ENCODE measurements at regions not wholly inside any gene's neighbourhood (a gene's known extent, or its start where the extent isn't known, plus 50 kb on each side); places are given as distances from the start of the nearest gene placed in this dataset.
"Not testable (repeated sequence)": the region's sequence is repeated elsewhere in the genome, so short reads cannot be mapped to it uniquely, and the experiment has no call there.

- intact Hi-C loops (cut with micrococcal nuclease): no loop called here
- H3K4me3 Mint-ChIP-seq: no peak overlapping the region
- no peaks in the 10 kb centered on the region for H3K36me3 Mint-ChIP-seq (ENCODE audit: low read depth)
- no peak overlapping the region for H3K27ac Mint-ChIP-seq
- DNase-seq: no peak
- H3K27me3 Mint-ChIP-seq: no peaks in the 10 kb centered on the region
- H3K4me1 Mint-ChIP-seq: no peaks in the 10 kb centered on the region
- peaks cover 5% of the 10 kb centered on the region for H3K9me3 Mint-ChIP-seq
These were observed 1786.5 kb upstream of the RAG2 start for GRCh38 chr11:38384568-38384967.

- H3K4me1 Mint-ChIP-seq: no peaks in the 10 kb centered on the region
- no peak overlapping the region for H3K27ac Mint-ChIP-seq
These were observed 1767.2 kb upstream of the RAG2 start for GRCh38 chr11:38365274-38365673.

DNA sequence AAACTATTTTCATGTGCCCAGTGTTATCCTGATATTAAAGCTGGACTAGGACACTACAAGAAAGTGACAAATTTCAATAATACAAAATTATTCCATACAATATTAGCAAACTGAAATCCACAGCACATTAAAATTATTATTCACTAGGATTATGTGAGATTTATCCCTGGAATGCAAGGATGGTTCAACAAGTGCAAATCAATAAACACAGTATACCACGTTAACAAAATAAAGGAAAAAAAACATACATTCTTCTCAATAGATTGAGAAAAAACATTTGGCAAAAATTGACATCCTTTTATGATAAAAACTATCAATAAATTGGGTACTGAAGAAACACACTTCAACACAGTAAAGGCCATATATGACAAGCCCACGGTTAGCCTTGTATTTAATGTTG is 1758.2 kb upstream of the RAG2 start:
- Mint-ChIP-seq H3K36me3 (ENCODE audit: low read depth) (no peaks in the 10 kb centered on the region), H3K9me3 (peaks cover 4% of the 10 kb centered on the region), H3K27me3 (no peaks in the 10 kb centered on the region), H3K4me1 (no peaks in the 10 kb centered on the region), H3K4me3 (no peak overlapping the region), H3K27ac (no peak overlapping the region)
- intact Hi-C loops (cut with micrococcal nuclease): no loop called here
- DNase-seq: no peak

More at GRCh38 chr11:38365274-38365673, 1767.2 kb upstream of the RAG2 start:
- H3K27me3 Mint-ChIP-seq: no peaks in the 10 kb centered on the region
- intact Hi-C loops (cut with micrococcal nuclease): no loop called here
- no peaks in the 10 kb centered on the region for H3K9me3 Mint-ChIP-seq
- no peaks in the 10 kb centered on the region for H3K36me3 Mint-ChIP-seq (ENCODE audit: low read depth)
- no peak for DNase-seq
- no peak overlapping the region for H3K4me3 Mint-ChIP-seq

DNA sequence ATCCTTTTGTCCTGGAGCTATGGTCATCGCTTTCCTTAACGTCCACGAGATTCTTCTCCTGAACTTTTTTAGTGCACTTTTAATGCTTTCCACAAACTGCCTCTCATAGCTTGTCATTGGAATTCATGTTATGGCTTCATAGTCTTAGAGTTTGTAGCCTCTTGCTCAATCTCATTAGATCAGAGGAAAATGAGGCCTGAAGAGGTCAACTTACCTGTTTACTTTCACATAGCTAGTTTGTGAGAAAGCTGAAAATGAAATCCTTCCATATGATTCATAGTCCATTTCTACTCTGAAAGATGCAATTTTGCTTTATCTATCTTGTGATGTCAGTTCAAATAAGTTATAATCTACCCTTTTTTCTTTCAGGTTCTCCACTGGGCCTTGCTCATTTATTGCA is 1747.2 kb upstream of the RAG2 start:
- intact Hi-C loops (cut with micrococcal nuclease): no loop called here
- H3K9me3 Mint-ChIP-seq: peaks cover 18% of the 10 kb centered on the region
- no peaks in the 10 kb centered on the region for H3K36me3 Mint-ChIP-seq (ENCODE audit: low read depth)
- no peaks in the 10 kb centered on the region for H3K4me1 Mint-ChIP-seq
- DNase-seq: no peak
- no peak overlapping the region for H3K27ac Mint-ChIP-seq
- H3K27me3 Mint-ChIP-seq: no peaks in the 10 kb centered on the region
- H3K4me3 Mint-ChIP-seq: no peak overlapping the region

DNA sequence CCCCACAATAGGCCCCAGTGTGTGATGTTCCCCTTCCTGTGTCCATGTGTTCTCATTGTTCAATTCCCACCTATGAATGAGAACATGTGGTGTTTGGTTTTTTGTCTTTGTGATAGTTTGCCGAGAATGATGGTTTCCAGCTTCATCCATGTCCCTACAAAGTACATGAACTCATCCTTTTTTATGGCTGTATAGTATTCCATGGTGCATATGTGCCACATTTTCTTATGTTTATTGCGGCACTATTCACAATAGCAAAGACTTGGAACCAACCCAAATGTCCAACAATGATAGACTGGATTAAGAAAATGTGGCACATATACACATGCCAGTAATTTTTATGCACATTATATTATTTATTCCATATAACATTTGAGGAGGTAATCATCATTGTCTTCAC is 1743.6 kb upstream of the RAG2 start:
- H3K4me3 Mint-ChIP-seq; H3K36me3 Mint-ChIP-seq (ENCODE audit: low read depth); H3K27ac Mint-ChIP-seq; intact Hi-C loops (cut with micrococcal nuclease); DNase-seq; H3K4me1 Mint-ChIP-seq; H3K27me3 Mint-ChIP-seq: not testable (repeated sequence)
- peaks cover 14% of the 10 kb centered on the region for H3K9me3 Mint-ChIP-seq

GRCh38 chr11:38339835-38340440 is 1741.9 kb upstream of the RAG2 start:
- intact Hi-C loops (cut with micrococcal nuclease): no loop called here
- no peaks in the 10 kb centered on the region for H3K27me3 Mint-ChIP-seq
- H3K9me3 Mint-ChIP-seq: peaks cover 19% of the 10 kb centered on the region
- H3K27ac Mint-ChIP-seq: no peak overlapping the region
- H3K4me1 Mint-ChIP-seq: no peaks in the 10 kb centered on the region
- no peak for DNase-seq
- no peak overlapping the region for H3K4me3 Mint-ChIP-seq
- no peaks in the 10 kb centered on the region for H3K36me3 Mint-ChIP-seq (ENCODE audit: low read depth)

DNA sequence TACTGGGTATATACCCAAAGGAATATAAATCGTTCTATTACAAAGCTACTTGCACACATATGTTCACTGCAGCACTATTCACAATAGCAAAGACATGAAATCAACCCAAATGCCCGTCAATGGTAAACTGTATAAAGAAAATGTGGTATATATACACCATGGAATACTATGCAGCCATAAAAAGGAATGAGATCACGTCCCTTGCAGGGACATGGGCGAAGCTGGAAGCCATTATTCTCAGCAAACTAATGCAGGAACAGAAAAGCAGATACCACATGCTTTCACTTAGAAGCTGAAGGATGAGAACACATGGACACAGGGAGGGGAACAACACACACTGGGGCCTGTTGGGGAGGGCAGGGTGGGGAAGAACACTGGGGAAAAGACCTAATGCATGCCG is 1740.0 kb upstream of the RAG2 start:
- H3K27me3 Mint-ChIP-seq; H3K4me1 Mint-ChIP-seq; DNase-seq; H3K4me3 Mint-ChIP-seq; H3K36me3 Mint-ChIP-seq (ENCODE audit: low read depth); intact Hi-C loops (cut with micrococcal nuclease); H3K27ac Mint-ChIP-seq: not testable (repeated sequence)
- H3K9me3 Mint-ChIP-seq: peaks cover 16% of the 10 kb centered on the region

DNA sequence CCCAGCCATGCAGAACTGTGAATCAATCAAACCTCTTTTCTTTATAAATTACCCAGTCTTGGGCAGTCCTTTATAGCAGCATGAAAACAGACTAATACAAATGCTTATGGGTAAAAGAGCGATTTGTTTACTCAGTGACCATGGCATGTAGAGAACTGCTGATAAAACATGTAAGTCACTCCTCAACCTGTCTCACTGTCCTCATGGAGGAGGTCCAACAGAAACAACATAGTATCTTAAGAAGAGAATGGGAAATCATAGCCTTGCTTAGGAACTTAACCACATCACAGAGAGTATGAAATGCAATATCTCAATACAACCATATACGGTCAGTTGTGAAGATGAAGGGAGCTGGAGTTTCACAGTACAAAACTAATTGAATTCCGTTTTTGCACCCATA is 1734.0 kb upstream of the RAG2 start:
- no peaks in the 10 kb centered on the region for H3K36me3 Mint-ChIP-seq (ENCODE audit: low read depth)
- H3K27ac Mint-ChIP-seq: no peak overlapping the region
- H3K4me1 Mint-ChIP-seq: no peaks in the 10 kb centered on the region
- intact Hi-C loops (cut with micrococcal nuclease): no loop called here
- H3K27me3 Mint-ChIP-seq: no peaks in the 10 kb centered on the region
- H3K4me3 Mint-ChIP-seq: no peak overlapping the region
- H3K9me3 Mint-ChIP-seq: peaks cover 8% of the 10 kb centered on the region
- DNase-seq: no peak

GRCh38 chr11:38330578-38330977 is 1732.5 kb upstream of the RAG2 start:
- Mint-ChIP-seq H3K4me1 (no peaks in the 10 kb centered on the region), H3K27me3 (no peaks in the 10 kb centered on the region), H3K4me3 (no peak overlapping the region), H3K27ac (no peak overlapping the region), H3K36me3 (ENCODE audit: low read depth) (no peaks in the 10 kb centered on the region), H3K9me3 (no peaks in the 10 kb centered on the region)
- intact Hi-C loops (cut with micrococcal nuclease): no loop called here
- no peak for DNase-seq

GRCh38 chr11:38323961-38324761 is 1726.1 kb upstream of the RAG2 start:
- Mint-ChIP-seq H3K36me3 (ENCODE audit: low read depth) (no peaks in the 10 kb centered on the region), H3K27me3 (no peaks in the 10 kb centered on the region), H3K27ac (no peak overlapping the region), H3K9me3 (peaks cover 3% of the 10 kb centered on the region), H3K4me1 (no peaks in the 10 kb centered on the region), H3K4me3 (no peak overlapping the region)
- DNase-seq: no peak
- intact Hi-C loops (cut with micrococcal nuclease): no loop called here

- Mint-ChIP-seq H3K9me3 (peaks cover 7% of the 10 kb centered on the region), H3K36me3 (ENCODE audit: low read depth) (no peaks in the 10 kb centered on the region), H3K4me1 (no peaks in the 10 kb centered on the region), H3K27me3 (no peaks in the 10 kb centered on the region), H3K27ac (no peak overlapping the region), H3K4me3 (no peak overlapping the region)
- DNase-seq: no peak
- intact Hi-C loops (cut with micrococcal nuclease): no loop called here
These were observed 1717.1 kb upstream of the RAG2 start for GRCh38 chr11:38315151-38315550.

DNA sequence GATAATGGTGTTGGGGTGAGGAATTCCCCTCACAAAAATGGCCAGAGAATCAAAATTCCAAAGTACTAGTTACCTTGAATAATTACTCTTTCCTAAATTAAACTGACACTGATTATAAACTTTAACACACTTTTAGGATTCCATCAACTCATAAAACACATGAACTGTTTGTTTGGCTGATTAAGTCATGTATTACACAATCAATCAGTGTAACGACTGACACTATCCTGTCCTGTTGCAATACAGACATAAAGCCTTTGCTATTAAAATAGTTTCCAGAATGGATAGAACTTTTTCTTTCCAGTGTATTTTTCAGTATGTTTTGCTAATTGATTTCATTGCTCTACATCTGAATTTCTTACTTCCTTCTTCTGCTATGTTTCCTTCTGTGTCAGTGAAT is 1709.4 kb upstream of the RAG2 start:
- H3K27ac Mint-ChIP-seq: no peak overlapping the region
- no peaks in the 10 kb centered on the region for H3K9me3 Mint-ChIP-seq
- intact Hi-C loops (cut with micrococcal nuclease): no loop called here
- H3K36me3 Mint-ChIP-seq (ENCODE audit: low read depth): no peaks in the 10 kb centered on the region
- no peaks in the 10 kb centered on the region for H3K27me3 Mint-ChIP-seq
- H3K4me3 Mint-ChIP-seq: no peak overlapping the region
- H3K4me1 Mint-ChIP-seq: no peaks in the 10 kb centered on the region
- no peak for DNase-seq

- Mint-ChIP-seq H3K4me1 (no peaks in the 10 kb centered on the region), H3K9me3 (peaks cover 3% of the 10 kb centered on the region), H3K36me3 (ENCODE audit: low read depth) (no peaks in the 10 kb centered on the region), H3K27ac (no peak overlapping the region), H3K4me3 (no peak overlapping the region), H3K27me3 (no peaks in the 10 kb centered on the region)
- intact Hi-C loops (cut with micrococcal nuclease): no loop called here
- DNase-seq: no peak
These were observed 1707.6 kb upstream of the RAG2 start for GRCh38 chr11:38305682-38306081.

DNA sequence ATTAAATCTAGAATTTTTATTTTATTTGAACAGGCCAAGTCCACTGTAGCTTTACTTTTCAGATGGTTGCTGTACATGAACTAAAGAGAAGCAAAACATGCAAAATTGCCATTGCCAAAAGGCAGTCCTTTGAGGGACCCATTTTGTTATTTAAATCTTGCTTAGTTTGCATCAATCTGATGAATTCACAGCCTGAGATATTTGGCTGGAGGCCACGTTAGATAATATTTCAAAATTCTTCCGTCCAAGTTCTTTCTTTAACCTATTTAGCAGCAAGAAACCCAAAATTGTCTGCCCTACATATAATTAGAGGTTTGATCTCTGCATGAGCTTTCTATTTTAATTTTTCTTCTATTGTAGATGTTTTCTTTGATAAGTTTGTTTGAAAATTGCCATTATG is 1706.9 kb upstream of the RAG2 start:
- Mint-ChIP-seq H3K27me3 (no peaks in the 10 kb centered on the region), H3K9me3 (peaks cover 3% of the 10 kb centered on the region), H3K4me3 (no peak overlapping the region), H3K27ac (no peak overlapping the region), H3K36me3 (ENCODE audit: low read depth) (no peaks in the 10 kb centered on the region), H3K4me1 (no peaks in the 10 kb centered on the region)
- intact Hi-C loops (cut with micrococcal nuclease): no loop called here
- no peak for DNase-seq

GRCh38 chr11:38302564-38302963 is 1704.5 kb upstream of the RAG2 start:
- Mint-ChIP-seq H3K27me3 (no peaks in the 10 kb centered on the region), H3K4me3 (no peak overlapping the region), H3K9me3 (peaks cover 5% of the 10 kb centered on the region), H3K4me1 (no peaks in the 10 kb centered on the region), H3K27ac (no peak overlapping the region), H3K36me3 (ENCODE audit: low read depth) (no peaks in the 10 kb centered on the region)
- intact Hi-C loops (cut with micrococcal nuclease): no loop called here
- no peak for DNase-seq
